GM18861 (cell line): ENCODE measurements at regions not wholly inside any gene's neighbourhood (a gene's known extent, or its start where the extent isn't known, plus 50 kb on each side); places are given as distances from the start of the nearest gene placed in this dataset.
"Not testable (repeated sequence)": the region's sequence is repeated elsewhere in the genome, so short reads cannot be mapped to it uniquely, and the experiment has no call there.

Experiments
- ATAC-seq: cut with Tn5 transposase; IDR thresholded peaks from one replicate; pipeline ENCODE4 v1.9.1; 2021; ENCODE audit not compliant: unreplicated experiment

- no peak for ATAC-seq
These were observed 232.0 kb upstream of the FANCL start for GRCh38 chr2:58473165-58473564.

GRCh38 chr2:58466804-58467203 lies 225.7 kb upstream of the FANCL start:
- ATAC-seq, result peak; percentile 64

- ATAC-seq, result not testable (repeated sequence)
These were observed 224.9 kb upstream of the FANCL start for GRCh38 chr2:58466021-58466420.

DNA sequence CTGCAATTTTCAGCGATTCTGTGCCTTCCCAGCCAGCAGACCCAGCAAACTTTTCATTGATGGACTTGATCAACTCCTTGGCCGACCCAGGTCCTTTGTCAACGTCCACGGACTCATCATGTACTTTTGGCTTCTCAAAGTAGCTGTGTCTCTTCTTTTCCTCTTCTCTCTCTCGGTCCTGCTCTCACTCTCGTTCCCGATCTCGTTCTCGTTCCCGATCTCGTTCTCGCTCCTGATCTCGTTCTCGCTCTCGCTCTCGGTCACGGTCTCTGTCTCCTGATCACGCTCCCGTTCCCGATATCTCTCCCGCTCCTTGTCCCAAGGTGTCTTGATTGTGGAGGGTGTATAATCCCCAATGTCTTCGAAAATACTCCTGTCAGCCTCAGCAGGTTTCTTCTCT lies 219.5 kb upstream of the FANCL start:
- ATAC-seq, result no peak

DNA sequence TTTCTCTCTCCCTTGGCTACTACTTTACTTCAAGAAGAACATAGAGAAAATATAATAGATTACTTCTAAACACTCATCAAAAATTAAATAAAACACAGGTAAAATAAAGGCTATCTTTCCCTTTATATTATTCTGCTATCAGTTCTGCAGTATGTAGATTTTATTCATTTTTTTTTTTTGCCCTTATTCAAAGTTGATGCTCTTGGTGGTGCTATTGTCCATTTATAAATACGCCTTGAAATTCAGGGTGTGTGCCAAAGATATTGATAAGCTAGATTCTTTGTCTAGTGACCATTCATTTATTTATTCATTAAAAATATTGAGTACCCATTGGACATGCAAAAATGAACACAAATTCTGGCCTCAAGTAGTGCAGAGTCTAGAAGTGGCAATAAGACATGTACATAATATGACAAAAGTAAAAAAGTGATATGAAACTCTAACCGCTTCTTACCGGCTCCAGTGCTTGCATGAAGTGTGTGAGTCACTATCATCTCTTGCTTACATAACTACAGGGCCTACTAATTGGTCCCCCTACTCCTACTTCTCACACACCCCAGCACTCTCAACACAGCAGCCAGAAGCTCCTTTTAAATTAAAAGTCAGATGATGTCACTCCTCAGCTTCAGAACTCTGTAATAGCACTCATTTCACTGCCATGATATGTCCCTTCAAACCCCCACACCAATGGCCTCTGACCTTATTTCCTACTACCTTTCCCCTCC lies 208.3 kb upstream of the FANCL start:
- ATAC-seq, result peak; percentile 93

DNA sequence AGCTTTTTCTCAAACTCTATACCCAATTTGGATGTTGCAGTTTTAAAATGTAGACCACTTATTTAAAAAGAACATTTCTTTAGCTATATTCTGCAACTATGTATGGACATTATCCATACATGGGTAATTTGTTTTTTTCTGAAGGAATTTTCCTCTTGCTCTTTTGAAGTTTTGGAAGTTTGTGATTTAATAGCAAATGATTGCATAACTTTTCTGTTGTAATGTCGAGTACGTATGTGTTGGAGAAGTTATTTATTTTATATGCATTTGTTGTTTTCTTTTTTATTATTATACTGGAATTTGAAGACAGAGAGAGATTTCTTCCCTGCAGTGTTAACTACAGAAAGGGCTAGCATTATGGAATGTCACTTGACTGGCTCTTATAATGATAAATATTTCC lies 207.7 kb upstream of the FANCL start:
- ATAC-seq, result no peak

DNA sequence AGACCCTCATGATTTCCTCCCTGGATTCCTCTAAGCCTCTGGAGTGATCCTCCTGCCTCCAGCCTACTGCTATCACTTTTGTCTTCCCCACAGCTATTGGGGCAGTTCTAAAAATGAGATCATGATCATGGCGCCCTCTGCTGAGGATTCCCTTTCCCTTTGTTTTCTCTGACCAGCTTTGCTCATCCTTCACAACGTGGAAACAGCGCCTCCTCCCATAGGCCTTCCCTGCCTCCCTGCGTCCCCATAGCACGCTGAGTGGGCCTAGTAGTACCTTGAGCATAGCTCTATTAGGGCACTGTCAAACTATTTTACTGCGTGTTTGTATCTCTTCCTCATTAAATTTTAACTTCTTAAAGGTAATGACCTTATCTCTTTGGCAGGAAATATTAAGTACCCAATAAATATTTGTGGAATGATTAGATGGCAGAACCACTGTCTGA lies 207.0 kb upstream of the FANCL start:
- ATAC-seq, result peak; percentile 46

DNA sequence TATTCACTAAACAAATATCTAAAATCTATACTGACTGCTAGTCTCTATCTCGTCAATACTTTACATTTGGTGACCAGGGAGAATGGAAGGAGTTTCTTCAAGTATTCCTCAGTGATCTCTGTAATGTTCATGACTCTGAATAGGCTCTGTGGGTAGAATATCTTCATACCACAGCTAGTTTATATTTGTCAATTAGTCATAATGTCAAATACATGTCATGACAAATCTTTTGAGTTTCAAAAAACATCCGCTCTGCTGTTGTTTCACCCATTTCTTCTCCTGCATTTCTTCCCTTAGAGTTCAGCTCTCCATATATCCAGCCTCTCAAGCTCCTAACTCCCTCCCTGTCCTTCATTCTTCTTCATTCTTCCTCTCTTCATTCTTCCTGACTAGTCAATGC lies 206.5 kb upstream of the FANCL start:
- no peak for ATAC-seq

- ATAC-seq, result no peak
These were observed 200.5 kb upstream of the FANCL start for GRCh38 chr2:58441643-58442042.

- no peak for ATAC-seq
These were observed 195.7 kb upstream of the FANCL start for GRCh38 chr2:58436872-58437271.

DNA sequence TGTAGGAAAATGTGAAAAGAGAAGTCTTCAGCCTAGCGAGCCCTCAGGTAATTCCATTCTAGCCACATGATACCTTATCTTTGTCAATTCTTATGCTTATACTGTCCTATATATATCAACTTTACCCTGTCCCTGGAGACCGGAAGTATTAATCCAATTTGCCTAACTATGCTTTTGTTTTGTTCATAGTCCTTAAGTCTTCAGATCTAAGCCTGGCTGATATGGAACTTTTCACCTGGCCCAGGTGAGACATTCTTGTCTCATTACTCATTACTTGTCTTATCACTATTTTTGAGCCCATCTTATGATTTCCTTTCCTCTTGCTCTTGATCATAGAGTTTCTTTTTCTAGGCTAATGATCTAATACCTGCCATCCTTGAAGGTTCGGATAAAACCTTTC lies 194.1 kb upstream of the FANCL start:
- ATAC-seq, result no peak

DNA sequence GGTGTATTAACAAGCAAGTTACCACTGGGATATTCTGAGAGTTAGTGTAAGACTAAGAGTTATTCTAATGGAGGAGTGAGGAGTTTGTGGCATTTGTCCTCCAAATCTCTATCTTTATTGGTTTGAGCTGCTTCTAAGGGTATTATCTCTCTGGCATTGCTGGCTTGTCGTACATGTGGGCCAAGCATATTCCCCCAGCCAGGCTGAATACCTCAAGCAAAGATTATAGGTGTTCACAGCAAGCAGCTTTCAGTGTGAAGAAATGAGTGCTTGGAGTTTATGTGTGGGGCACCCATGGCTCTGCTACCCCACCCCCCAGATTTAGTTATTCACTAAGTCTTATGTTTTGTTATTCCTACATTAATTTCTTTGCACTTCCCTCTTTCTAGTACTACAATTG lies 193.6 kb upstream of the FANCL start:
- no peak for ATAC-seq

DNA sequence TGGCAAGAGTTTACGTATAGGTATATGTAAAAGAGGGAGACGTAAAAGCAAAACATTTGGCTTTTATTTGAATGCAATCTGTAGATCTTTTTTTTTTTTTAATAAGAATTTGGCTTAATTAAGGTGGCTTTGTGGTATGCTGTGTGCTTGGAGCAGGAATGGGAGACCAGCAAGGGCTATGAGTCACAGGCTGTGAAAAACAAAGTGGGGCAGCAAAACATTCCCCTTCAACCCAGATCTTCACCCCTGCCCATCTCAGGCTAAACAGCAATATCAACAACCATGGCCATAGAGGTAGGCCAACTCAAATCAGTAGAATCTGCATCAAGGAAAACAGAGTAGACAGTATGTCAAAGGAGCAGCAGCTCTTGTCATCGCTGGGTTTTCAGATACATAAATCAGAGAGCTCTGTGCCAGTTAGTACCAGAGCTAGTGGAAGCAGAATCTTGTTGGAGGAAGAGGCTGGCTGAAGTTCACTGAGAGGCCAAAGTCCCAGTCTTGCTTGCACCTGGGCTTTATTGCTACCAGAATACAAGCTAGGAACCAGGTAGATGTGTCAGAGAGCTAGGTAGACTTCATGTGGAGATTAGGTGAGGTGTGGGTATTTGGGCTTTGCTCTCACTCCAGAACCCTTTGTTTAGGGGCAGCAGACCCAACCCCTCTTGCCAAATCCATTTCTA lies 191.5 kb upstream of the FANCL start:
- ATAC-seq, result no peak

DNA sequence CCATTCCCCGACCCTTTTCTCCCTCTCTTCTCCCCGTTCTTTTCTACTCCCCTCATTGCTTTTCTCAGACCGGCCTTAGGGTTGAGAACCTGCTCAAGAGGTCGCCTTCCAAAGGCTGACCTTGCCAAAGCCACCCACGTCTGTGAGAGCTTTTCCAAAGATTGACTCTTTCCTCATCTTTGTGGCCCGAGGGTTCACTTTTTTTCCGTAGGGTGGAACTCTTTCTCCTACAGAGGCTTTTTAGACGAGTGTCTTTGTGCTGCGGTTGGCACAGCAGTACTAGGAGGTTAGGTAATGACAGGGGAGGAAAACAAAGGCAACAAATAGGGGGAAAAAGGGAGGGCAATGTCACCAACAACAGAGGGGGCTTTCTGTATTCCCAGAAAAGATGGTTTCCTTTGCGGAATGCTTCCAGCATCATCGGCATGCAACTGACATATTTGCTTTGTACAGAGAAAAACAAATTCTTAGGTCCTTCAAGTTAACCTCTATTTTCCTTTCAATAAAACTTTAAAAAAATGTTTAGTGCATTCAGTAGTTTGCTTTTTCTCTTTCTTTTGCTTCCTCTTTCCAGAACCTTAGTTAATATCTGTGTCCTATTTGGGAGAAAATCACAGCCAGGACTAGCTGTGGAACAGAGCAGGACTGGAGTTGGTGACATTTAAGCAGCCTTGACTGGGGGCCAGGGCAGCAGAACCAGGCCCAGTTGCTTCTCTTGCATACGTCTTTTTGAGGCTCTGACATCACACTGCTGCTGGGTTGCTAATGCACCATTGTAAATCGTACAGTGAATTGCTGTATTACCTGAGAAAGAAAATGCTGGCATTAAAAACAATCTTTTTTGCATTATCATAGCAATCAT lies 188.1 kb upstream of the FANCL start:
- ATAC-seq, result no peak

DNA sequence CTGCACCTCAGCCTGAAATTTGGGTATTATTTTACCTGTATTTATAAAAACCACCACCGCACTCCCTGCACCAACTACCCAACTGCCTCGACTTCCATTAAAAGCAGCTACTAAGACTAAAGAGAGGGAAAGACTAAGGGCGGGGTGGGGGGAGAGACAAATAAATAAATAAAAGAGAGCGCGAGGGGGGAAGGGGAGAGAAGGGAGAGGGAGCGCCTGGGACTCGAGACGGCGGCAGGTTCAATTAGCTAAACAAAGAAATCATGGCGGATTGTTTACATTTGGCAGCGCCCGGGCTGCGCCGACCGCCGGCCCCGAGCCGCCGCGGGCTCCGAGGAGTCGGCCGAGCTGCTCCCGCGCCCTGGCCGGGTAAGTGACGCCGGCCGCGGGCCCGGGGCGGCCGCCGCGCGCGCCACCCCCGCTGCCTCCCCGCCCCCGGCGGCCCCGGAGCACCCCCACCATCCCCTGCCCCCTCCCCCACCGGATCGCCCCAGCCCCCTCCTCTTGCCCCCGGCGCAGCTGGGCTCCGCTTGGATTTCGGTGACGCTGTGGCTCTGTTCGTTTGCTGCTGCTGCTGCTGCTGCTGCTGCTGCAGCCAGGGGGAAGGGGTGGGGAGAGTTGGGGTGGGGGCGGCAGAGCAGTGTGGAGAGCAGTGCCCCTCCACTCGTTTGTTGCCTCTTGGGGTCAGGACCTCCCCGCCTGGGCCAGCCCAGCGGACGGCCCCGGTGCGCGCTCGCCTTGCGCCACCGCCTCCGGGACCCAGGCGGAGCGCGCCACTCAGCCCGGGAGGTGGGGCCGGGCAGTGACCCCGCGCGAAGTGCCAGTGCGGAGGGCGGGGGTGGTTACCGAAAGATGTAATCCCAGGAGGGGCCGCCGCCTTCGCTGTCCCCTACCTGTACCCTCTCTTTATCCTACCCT lies 187.2 kb upstream of the FANCL start:
- no peak for ATAC-seq

DNA sequence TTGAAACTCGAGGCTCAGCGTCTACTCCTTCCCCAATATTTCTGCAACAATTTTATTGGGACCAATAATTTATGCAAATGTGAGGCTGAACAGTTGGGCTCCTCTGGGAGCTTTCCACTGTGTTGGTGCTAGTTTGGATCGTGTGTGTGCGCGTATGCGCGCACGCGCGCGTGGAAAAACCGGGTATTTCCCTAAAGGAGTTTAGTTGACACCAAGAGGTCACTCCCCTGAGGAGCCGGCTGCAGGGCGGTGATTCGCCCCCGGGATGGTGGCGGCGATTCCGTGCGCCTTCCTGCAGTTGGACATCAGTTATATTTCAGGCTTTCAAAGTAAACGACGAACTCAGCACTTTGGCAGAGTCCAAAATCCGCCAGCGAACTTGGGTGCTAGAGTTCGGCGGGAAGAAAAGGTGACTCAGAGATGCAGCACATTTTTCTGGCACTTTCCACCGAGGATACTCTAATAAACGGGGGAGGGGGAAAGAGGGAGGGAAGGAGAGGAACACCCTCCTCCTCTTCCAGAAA lies 186.5 kb upstream of the FANCL start:
- ATAC-seq, result no peak

DNA sequence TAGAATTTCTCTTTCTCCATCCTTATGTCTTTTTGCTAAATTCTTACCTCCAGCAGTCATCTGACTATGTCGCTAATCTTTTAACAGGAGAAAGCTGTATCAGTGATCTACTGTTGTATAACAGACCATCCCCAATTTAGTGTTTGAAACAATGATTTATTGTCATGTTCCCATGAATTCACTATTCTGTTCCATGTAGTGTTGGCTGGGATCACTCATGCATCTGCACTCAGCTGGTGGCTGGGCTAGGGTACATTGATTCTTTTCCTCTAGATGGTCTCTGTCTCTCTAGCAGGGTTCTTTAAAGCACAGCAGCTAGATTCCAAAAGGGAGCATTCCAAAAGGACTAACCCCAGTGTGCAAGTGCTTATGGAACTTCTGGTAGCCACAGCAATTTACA lies 184.2 kb upstream of the FANCL start:
- no peak for ATAC-seq

- ATAC-seq, result no peak
These were observed 178.9 kb upstream of the FANCL start for GRCh38 chr2:58419983-58420382.

DNA sequence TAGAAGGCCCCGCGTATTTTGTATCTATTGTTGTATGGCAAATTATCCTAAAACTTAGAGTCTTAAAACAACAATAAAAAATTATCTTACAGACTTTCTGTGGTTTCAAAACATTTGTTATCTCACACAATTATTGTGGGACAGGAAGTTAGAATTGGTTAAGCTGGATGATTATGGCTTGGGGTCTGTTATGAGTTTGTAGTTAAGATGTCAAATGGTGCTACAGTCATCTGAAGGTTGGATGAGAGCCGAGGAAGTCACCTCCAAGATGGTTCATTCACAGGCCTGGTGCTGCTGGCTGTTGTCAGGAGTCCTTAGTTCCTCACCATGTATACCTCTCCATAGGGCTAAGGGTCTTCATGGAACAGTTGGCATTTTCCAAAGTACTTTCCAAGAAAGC lies 175.6 kb upstream of the FANCL start:
- no peak for ATAC-seq

DNA sequence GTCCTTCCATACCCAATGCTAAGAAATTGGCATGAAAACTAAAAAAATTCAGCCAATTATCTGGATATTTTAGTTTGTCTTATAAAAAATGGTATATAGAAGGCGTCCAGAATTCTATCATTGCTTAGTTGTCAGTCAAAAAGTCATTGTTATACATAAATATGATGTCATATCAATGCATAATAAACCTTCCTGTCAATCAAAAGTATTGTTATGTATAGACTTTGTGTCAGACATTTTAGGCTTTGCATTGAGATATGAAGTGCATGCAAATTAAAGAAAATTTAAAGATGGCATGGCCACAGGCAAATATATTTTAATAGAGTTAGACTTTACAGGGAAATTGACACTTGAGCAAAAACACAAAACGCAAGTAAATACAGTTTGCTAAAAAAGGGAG lies 173.4 kb upstream of the FANCL start:
- ATAC-seq, result no peak

- no peak for ATAC-seq
These were observed 169.4 kb upstream of the FANCL start for GRCh38 chr2:58410549-58410948.
